ENCODE measurements at regions not wholly inside any gene's neighbourhood (a gene's known extent, or its start where the extent isn't known, plus 50 kb on each side); places are given as distances from the start of the nearest gene placed in this dataset.

GRCh38 chr3:153666991-153667740, 454.0 kb upstream of the ARHGEF26 start:
- H3K4me3 ChIP-seq, result no peak overlapping the region
- H3K27ac ChIP-seq, result no peak overlapping the region
- intact Hi-C loops (cut with DNase I), result no loop called here
- no peak for TF ChIP-seq POLR2A (IDR thresholded peaks at IDR 0.05)
- no peak for TF ChIP-seq CTCF (IDR thresholded peaks at IDR 0.05)
- no peaks in the 10 kb centered on the region for H3K4me1 ChIP-seq
- WGBS, 2 donors, result 36 to 49% methylated on average over 7 of the region's 7 CpGs
- no peaks in the 10 kb centered on the region for H3K27me3 ChIP-seq
- H3K36me3 ChIP-seq (replicated peaks in 1 of 2; ENCODE audit: insufficient read depth in 1 of 2, low read depth in 2 of 2), result no peaks in the 10 kb centered on the region
- H3K9me3 ChIP-seq, result no peaks in the 10 kb centered on the region
- ATAC-seq, result no peak
- no peak for DNase-seq

GRCh38 chr3:153669527-153669926, 451.7 kb upstream of the ARHGEF26 start:
- intact Hi-C loops (cut with DNase I), result no loop called here
- Histone ChIP-seq H3K36me3 (replicated peaks in 1 of 2; ENCODE audit: insufficient read depth in 1 of 2, low read depth in 2 of 2) (no peaks in the 10 kb centered on the region), H3K27ac (no peak overlapping the region), H3K9me3 (no peaks in the 10 kb centered on the region), H3K4me3 (no peak overlapping the region), H3K4me1 (no peaks in the 10 kb centered on the region), H3K27me3 (no peaks in the 10 kb centered on the region)
- ATAC-seq (no peak), DNase-seq (no peak)
- WGBS, 2 donors, result 75 to 82% methylated on average over 3 of the region's 3 CpGs
- no peak for TF ChIP-seq POLR2A (IDR thresholded peaks at IDR 0.05)
- no peak for TF ChIP-seq CTCF (IDR thresholded peaks at IDR 0.05)

GRCh38 chr3:153670577-153670976, 450.6 kb upstream of the ARHGEF26 start:
- Histone ChIP-seq H3K36me3 (replicated peaks in 1 of 2; ENCODE audit: insufficient read depth in 1 of 2, low read depth in 2 of 2) (no peaks in the 10 kb centered on the region), H3K4me3 (no peak overlapping the region), H3K27me3 (no peaks in the 10 kb centered on the region), H3K27ac (no peak overlapping the region), H3K4me1 (no peaks in the 10 kb centered on the region), H3K9me3 (no peaks in the 10 kb centered on the region)
- no peak for DNase-seq
- 45 to 46% methylated on average over 3 of the region's 3 CpGs for WGBS, 2 donors
- TF ChIP-seq CTCF (IDR thresholded peaks at IDR 0.05) (no peak), POLR2A (IDR thresholded peaks at IDR 0.05) (no peak)
- intact Hi-C loops (cut with DNase I), result no loop called here
- no peak for ATAC-seq

- H3K27me3 ChIP-seq, result no peaks in the 10 kb centered on the region
- no peak for TF ChIP-seq CTCF (IDR thresholded peaks at IDR 0.05)
- TF ChIP-seq POLR2A (IDR thresholded peaks at IDR 0.05), result no peak
- no peak overlapping the region for H3K4me3 ChIP-seq
- no peak overlapping the region for H3K27ac ChIP-seq
- no peaks in the 10 kb centered on the region for H3K36me3 ChIP-seq (replicated peaks in 1 of 2; ENCODE audit: insufficient read depth in 1 of 2, low read depth in 2 of 2)
- H3K9me3 ChIP-seq, result no peaks in the 10 kb centered on the region
- no peaks in the 10 kb centered on the region for H3K4me1 ChIP-seq
- WGBS, 2 donors, result 30 to 38% methylated on average over 2 of the region's 2 CpGs
- no peak for ATAC-seq
- intact Hi-C loops (cut with DNase I), result no loop called here
- DNase-seq, result no peak
Observed at GRCh38 chr3:153673853-153674252, 447.3 kb upstream of the ARHGEF26 start.

- H3K4me1 ChIP-seq, result no peaks in the 10 kb centered on the region
- DNase-seq (no peak), ATAC-seq (no peak)
- H3K36me3 ChIP-seq (replicated peaks in 1 of 2; ENCODE audit: insufficient read depth in 1 of 2, low read depth in 2 of 2), result no peaks in the 10 kb centered on the region
- no peaks in the 10 kb centered on the region for H3K9me3 ChIP-seq
- intact Hi-C loops (cut with DNase I), result no loop called here
- no peaks in the 10 kb centered on the region for H3K27me3 ChIP-seq
- no peak overlapping the region for H3K4me3 ChIP-seq
- no peak overlapping the region for H3K27ac ChIP-seq
- TF ChIP-seq POLR2A (IDR thresholded peaks at IDR 0.05), result no peak
- TF ChIP-seq CTCF (IDR thresholded peaks at IDR 0.05), result no peak
Observed at GRCh38 chr3:153679714-153680113, 441.5 kb upstream of the ARHGEF26 start.

All from body of pancreas (tissue), 4 donors.